ENCODE measurements at regions not wholly inside any gene's neighbourhood (a gene's known extent, or its start where the extent isn't known, plus 50 kb on each side); places are given as distances from the start of the nearest gene placed in this dataset.

DNA sequence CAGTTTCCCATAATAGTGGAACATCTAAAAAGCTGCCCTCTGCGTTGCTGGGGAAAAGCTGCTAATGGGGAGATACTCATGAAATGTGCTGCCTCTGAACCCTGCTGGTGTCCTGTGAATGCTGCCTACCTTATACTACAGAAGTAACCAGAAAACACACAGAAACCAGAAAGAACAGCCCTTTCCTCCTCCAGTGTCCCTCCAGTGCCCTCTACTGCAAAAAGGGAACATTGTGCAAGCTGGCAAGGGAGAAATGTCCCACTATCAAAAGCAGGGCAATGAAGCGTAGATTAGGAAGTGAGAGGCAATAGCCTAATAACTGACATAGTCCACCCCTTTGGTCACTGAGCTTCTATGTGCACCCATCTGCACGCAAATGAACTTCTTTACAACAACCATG, 162.7 kb upstream of the ETAA1 start:
- no peaks in the 10 kb centered on the region for H3K27me3 ChIP-seq
- no peaks in the 10 kb centered on the region for H3K4me1 ChIP-seq
- no peak overlapping the region for H3K27ac ChIP-seq
- DNase-seq (ENCODE audit: low spot score in 2 of 2), result no peak
- TF ChIP-seq POLR2AphosphoS5 (IDR thresholded peaks at IDR 0.05) (no peak), POLR2A (IDR thresholded peaks at IDR 0.05) (no peak), EP300 (IDR thresholded peaks at IDR 0.05) (no peak)
- TF ChIP-seq, protein P1, sequence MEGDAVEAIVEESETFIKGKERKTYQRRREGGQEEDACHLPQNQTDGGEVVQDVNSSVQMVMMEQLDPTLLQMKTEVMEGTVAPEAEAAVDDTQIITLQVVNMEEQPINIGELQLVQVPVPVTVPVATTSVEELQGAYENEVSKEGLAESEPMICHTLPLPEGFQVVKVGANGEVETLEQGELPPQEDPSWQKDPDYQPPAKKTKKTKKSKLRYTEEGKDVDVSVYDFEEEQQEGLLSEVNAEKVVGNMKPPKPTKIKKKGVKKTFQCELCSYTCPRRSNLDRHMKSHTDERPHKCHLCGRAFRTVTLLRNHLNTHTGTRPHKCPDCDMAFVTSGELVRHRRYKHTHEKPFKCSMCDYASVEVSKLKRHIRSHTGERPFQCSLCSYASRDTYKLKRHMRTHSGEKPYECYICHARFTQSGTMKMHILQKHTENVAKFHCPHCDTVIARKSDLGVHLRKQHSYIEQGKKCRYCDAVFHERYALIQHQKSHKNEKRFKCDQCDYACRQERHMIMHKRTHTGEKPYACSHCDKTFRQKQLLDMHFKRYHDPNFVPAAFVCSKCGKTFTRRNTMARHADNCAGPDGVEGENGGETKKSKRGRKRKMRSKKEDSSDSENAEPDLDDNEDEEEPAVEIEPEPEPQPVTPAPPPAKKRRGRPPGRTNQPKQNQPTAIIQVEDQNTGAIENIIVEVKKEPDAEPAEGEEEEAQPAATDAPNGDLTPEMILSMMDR (IDR thresholded peaks at IDR 0.05), result no peak
- 79% methylated on average over 3 of the region's 3 CpGs for WGBS
- H3K36me3 ChIP-seq, result no peaks in the 10 kb centered on the region
- no peak overlapping the region for H3K4me3 ChIP-seq
- H3K9me3 ChIP-seq, result no peaks in the 10 kb centered on the region

DNA sequence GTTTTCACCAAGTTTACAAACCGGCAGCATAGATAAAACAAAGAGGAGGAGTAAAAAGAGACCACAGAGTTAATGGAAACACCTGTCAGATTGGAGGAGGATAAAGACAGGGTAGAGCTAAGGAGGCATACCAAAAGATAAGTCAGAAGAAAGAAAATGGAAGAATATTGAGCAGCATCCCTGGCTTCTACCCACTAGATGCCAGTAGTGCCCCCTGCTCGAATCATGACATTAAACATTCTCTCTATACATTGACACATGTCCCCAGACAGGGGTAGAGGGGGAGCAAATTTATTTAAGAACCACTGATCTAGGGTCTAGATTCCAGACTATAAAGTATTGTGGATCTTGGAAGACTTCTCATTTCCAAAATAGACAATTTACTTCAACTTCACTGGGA, 159.8 kb upstream of the ETAA1 start:
- Histone ChIP-seq H3K27ac (no peak overlapping the region), H3K4me1 (no peaks in the 10 kb centered on the region), H3K27me3 (no peaks in the 10 kb centered on the region), H3K36me3 (no peaks in the 10 kb centered on the region), H3K9me3 (no peaks in the 10 kb centered on the region), H3K4me3 (no peak overlapping the region)
- no peak for DNase-seq (ENCODE audit: low spot score in 2 of 2)
- TF ChIP-seq POLR2AphosphoS5 (IDR thresholded peaks at IDR 0.05) (no peak), POLR2A (IDR thresholded peaks at IDR 0.05) (no peak), EP300 (IDR thresholded peaks at IDR 0.05) (no peak)
- TF ChIP-seq, protein P1 (IDR thresholded peaks at IDR 0.05), result no peak
- WGBS, result 82% methylated on average over 2 of the region's 2 CpGs

DNA sequence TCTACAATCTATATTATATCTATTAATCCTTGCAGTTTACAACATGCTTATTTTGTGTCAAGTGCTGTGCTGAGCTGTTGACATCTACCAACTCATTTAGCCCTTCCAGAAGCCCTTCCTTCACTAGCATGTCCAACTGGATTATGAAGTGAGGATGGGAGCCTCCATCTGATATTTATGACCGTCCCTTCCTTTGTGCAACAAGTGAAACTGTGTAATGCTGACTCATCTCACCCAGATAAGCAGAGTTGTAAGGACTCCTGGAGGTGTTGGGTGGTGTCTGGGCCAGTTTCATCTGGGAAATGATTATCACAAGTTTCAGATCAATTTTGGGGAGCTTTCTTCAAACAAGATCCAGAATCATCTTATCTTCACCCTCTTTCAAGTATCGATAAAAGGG, 156.6 kb upstream of the ETAA1 start:
- Histone ChIP-seq H3K4me3 (no peak overlapping the region), H3K36me3 (no peaks in the 10 kb centered on the region), H3K9me3 (no peaks in the 10 kb centered on the region), H3K27me3 (no peaks in the 10 kb centered on the region), H3K4me1 (no peaks in the 10 kb centered on the region), H3K27ac (no peak overlapping the region)
- DNase-seq (ENCODE audit: low spot score in 2 of 2), result no peak
- TF ChIP-seq POLR2A (IDR thresholded peaks at IDR 0.05), result no peak
- TF ChIP-seq POLR2AphosphoS5 (IDR thresholded peaks at IDR 0.05), result no peak
- TF ChIP-seq, protein P1 (IDR thresholded peaks at IDR 0.05), result no peak
- no peak for TF ChIP-seq EP300 (IDR thresholded peaks at IDR 0.05)
- 95% methylated on average over 2 of the region's 2 CpGs for WGBS

DNA sequence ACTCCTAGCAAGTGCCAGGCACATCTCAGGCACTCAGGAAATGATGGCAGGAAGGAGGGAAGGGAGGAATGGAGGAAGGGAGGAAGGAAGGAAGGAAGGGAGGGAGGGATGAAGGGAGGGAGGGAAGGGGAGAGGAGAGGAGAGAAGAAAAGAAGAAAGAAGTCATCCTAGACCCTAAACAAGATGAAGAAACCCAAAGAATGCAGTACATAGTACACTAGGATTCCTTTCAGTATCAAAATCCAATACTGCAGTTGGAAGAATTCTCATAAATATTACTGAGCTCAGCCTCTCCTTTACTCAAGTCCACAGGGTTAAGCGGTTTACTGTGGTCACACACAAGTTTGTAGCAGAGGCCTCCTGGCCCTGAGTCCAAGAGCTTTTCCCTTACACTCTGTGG, 155.7 kb upstream of the ETAA1 start:
- 80% methylated on average over 1 of the region's 1 CpG for WGBS
- TF ChIP-seq POLR2A (IDR thresholded peaks at IDR 0.05) (no peak), EP300 (IDR thresholded peaks at IDR 0.05) (no peak), POLR2AphosphoS5 (IDR thresholded peaks at IDR 0.05) (no peak)
- TF ChIP-seq, protein P1 (IDR thresholded peaks at IDR 0.05), result no peak
- H3K4me3 ChIP-seq, result no peak overlapping the region
- H3K27me3 ChIP-seq, result no peaks in the 10 kb centered on the region
- no peak for DNase-seq (ENCODE audit: low spot score in 2 of 2)
- H3K9me3 ChIP-seq, result no peaks in the 10 kb centered on the region
- H3K4me1 ChIP-seq, result no peaks in the 10 kb centered on the region
- H3K27ac ChIP-seq, result no peak overlapping the region
- no peaks in the 10 kb centered on the region for H3K36me3 ChIP-seq

DNA sequence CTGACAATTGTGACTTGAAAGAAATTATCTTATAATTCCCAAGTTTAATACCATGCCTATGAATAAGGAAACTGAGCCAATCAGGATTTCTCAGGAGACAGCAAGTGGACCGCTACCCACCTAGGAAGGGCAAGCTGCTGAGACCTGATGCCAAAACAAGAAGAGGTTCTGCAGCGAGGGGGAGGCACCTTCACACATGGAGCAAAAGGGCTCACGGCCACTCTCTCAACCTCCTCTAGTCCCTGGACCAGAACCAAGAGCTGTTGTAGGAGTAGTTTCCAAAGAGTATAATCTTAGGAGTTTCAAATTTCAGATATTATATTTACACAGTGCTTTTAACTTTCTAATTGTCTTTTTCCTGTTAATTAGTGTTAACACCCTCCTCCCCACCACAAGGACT, 154.7 kb upstream of the ETAA1 start:
- no peak overlapping the region for H3K27ac ChIP-seq
- no peaks in the 10 kb centered on the region for H3K27me3 ChIP-seq
- 81% methylated on average over 3 of the region's 3 CpGs for WGBS
- H3K4me3 ChIP-seq, result no peak overlapping the region
- H3K36me3 ChIP-seq, result no peaks in the 10 kb centered on the region
- H3K4me1 ChIP-seq, result no peaks in the 10 kb centered on the region
- TF ChIP-seq, protein P1 (IDR thresholded peaks at IDR 0.05), result no peak
- TF ChIP-seq POLR2A (IDR thresholded peaks at IDR 0.05), result no peak
- H3K9me3 ChIP-seq, result no peaks in the 10 kb centered on the region
- no peak for DNase-seq (ENCODE audit: low spot score in 2 of 2)
